AG08395 (cell line): ENCODE measurements at regions not wholly inside any gene's neighbourhood (a gene's known extent, or its start where the extent isn't known, plus 50 kb on each side); places are given as distances from the start of the nearest gene placed in this dataset.
"Not testable (repeated sequence)": the region's sequence is repeated elsewhere in the genome, so short reads cannot be mapped to it uniquely, and the experiment has no call there.

Experiments
- DNase-seq: peaks from one replicate; pipeline ENCODE4 v3.0.0; 2012; ENCODE audit warnings: mixed read lengths, low spot score

GRCh38 chr6:144957236-144957937 lies 672.3 kb downstream of the UTRN start:
- DNase-seq: no peak

GRCh38 chr6:144969154-144969553 lies 684.0 kb downstream of the UTRN start:
- DNase-seq: no peak

- no peak for DNase-seq
Observed at GRCh38 chr6:144969602-144970272, 684.6 kb downstream of the UTRN start.

- not testable (repeated sequence) for DNase-seq
Observed at GRCh38 chr6:144977250-144977864, 692.2 kb downstream of the UTRN start.

- no peak for DNase-seq
Observed at GRCh38 chr6:144978208-144978607, 693.1 kb downstream of the UTRN start.

- DNase-seq: no peak
Observed at GRCh38 chr6:144986271-144986670, 701.1 kb downstream of the UTRN start.

- DNase-seq: no peak
Observed at GRCh38 chr6:144989319-144990107, 704.4 kb downstream of the UTRN start.

- DNase-seq: no peak
Observed at GRCh38 chr6:144990784-144991183, 705.6 kb downstream of the UTRN start.

GRCh38 chr6:144993870-144994269 lies 708.7 kb downstream of the UTRN start:
- DNase-seq: no peak

- DNase-seq: no peak
Observed at GRCh38 chr6:144997996-144998395, 712.9 kb downstream of the UTRN start.

- no peak for DNase-seq
Observed at GRCh38 chr6:144999127-144999526, 714.0 kb downstream of the UTRN start.

GRCh38 chr6:145003145-145003544 lies 718.0 kb downstream of the UTRN start:
- no peak for DNase-seq

- no peak for DNase-seq
Observed at GRCh38 chr6:145006914-145007313, 721.8 kb downstream of the UTRN start.

GRCh38 chr6:145008715-145009114 lies 723.6 kb downstream of the UTRN start:
- DNase-seq: no peak

GRCh38 chr6:145009711-145010110 lies 724.6 kb downstream of the UTRN start:
- DNase-seq: no peak

GRCh38 chr6:145012039-145012662 lies 723.2 kb downstream of the EPM2A start:
- no peak for DNase-seq

- DNase-seq: peak; percentile 91
Observed at GRCh38 chr6:145015739-145016558, 719.4 kb downstream of the EPM2A start.

GRCh38 chr6:145017051-145017450 lies 718.3 kb downstream of the EPM2A start:
- no peak for DNase-seq

- no peak for DNase-seq
Observed at GRCh38 chr6:145017516-145017915, 717.8 kb downstream of the EPM2A start.

- no peak for DNase-seq
Observed at GRCh38 chr6:145018027-145018426, 717.3 kb downstream of the EPM2A start.

GRCh38 chr6:145020114-145020513 lies 715.2 kb downstream of the EPM2A start:
- DNase-seq: no peak
